ENCODE measurements at regions not wholly inside any gene's neighbourhood (a gene's known extent, or its start where the extent isn't known, plus 50 kb on each side); places are given as distances from the start of the nearest gene placed in this dataset.
"Not testable (repeated sequence)": the region's sequence is repeated elsewhere in the genome, so short reads cannot be mapped to it uniquely, and the experiment has no call there.

GRCh38 chr3:44160818-44161217, 80.9 kb upstream of the TOPAZ1 start:
- H3K4me3 ChIP-seq, result no peak overlapping the region
- Mint-ChIP-seq H3K36me3 (ENCODE audit: low read depth) (no peaks in the 10 kb centered on the region), H3K4me1 (peaks cover 2% of the 10 kb centered on the region; the same call in 1 of the 3 replicates), H3K9me3 (no peaks in the 10 kb centered on the region), H3K27me3 (ENCODE audit: insufficient read depth, low read depth, poor library complexity) (peaks cover 2% of the 10 kb centered on the region), H3K4me3 (no peak overlapping the region), H3K27ac (no peak overlapping the region)
- H3K36me3 ChIP-seq (ENCODE audit: insufficient read depth), result no peaks in the 10 kb centered on the region
- ATAC-seq (peak; percentile 72), DNase-seq (ENCODE audit: low spot score) (peak; percentile 10)
- TF ChIP-seq ZNF114 (CRISPR knock-in tag; IDR thresholded peaks at IDR 0.05), result no peak
- no peak for TF ChIP-seq JUNB (IDR thresholded peaks at IDR 0.05; ENCODE audit: unreplicated experiment)
- TF ChIP-seq CTCF (conservative IDR thresholded peaks at IDR 0.05; ENCODE audit: low read depth in 2 of 2), result no peak
- H3K27me3 ChIP-seq (ENCODE audit: insufficient read depth), result no peaks in the 10 kb centered on the region
- no peak overlapping the region for H3K4me2 ChIP-seq
- no peak overlapping the region for H3K27ac ChIP-seq (ENCODE audit: low read depth)
- no peaks in the 10 kb centered on the region for H4K20me1 ChIP-seq (replicated peaks; ENCODE audit: insufficient read depth)
- H2AFZ ChIP-seq, result no peak overlapping the region
- H3K4me1 ChIP-seq (ENCODE audit: insufficient read depth), result no peaks in the 10 kb centered on the region
- H3K9me2 ChIP-seq (ENCODE audit: insufficient read depth), result peaks cover 8% of the 10 kb centered on the region
- H3K79me2 ChIP-seq (replicated peaks; ENCODE audit: insufficient read depth), result no peaks in the 10 kb centered on the region
- H3F3A ChIP-seq (replicated peaks; ENCODE audit: low read depth), result no peaks in the 10 kb centered on the region

- Histone ChIP-seq H3F3A (replicated peaks; ENCODE audit: low read depth) (no peaks in the 10 kb centered on the region), H4K20me1 (replicated peaks; ENCODE audit: insufficient read depth) (no peaks in the 10 kb centered on the region), H3K36me3 (ENCODE audit: insufficient read depth) (no peaks in the 10 kb centered on the region), H3K4me1 (ENCODE audit: insufficient read depth) (no peaks in the 10 kb centered on the region), H3K27ac (ENCODE audit: low read depth) (no peak overlapping the region), H2AFZ (no peak overlapping the region), H3K27me3 (ENCODE audit: insufficient read depth) (no peaks in the 10 kb centered on the region), H3K79me2 (replicated peaks; ENCODE audit: insufficient read depth) (no peaks in the 10 kb centered on the region), H3K4me3 (no peak overlapping the region), H3K4me2 (no peak overlapping the region), H3K9me2 (ENCODE audit: insufficient read depth) (peaks cover 16% of the 10 kb centered on the region; the same call in 1 of the 2 replicates)
- no peak for DNase-seq (ENCODE audit: low spot score)
- Mint-ChIP-seq H3K36me3 (ENCODE audit: low read depth) (peaks cover 3% of the 10 kb centered on the region; the same call in 2 of the 3 replicates), H3K27me3 (ENCODE audit: insufficient read depth, low read depth, poor library complexity) (peaks cover 2% of the 10 kb centered on the region), H3K4me1 (no peaks in the 10 kb centered on the region), H3K9me3 (no peaks in the 10 kb centered on the region; the same call in 1 of the 3 replicates), H3K27ac (no peak overlapping the region), H3K4me3 (no peak overlapping the region)
- ATAC-seq, result no peak
- TF ChIP-seq NANOG (IDR thresholded peaks at IDR 0.05; ENCODE audit: borderline replicate concordance), result no peak
Measured at GRCh38 chr3:44171891-44172290, 69.8 kb upstream of the TOPAZ1 start.

GRCh38 chr3:44172701-44173100, 69.0 kb upstream of the TOPAZ1 start:
- not testable (repeated sequence) for H4K20me1 ChIP-seq (replicated peaks; ENCODE audit: insufficient read depth); H3F3A ChIP-seq (replicated peaks; ENCODE audit: low read depth); H3K27ac Mint-ChIP-seq; DNase-seq (ENCODE audit: low spot score); H2AFZ ChIP-seq; ATAC-seq; H3K4me1 ChIP-seq (ENCODE audit: insufficient read depth); H3K4me3 ChIP-seq; H3K27me3 ChIP-seq (ENCODE audit: insufficient read depth); H3K27me3 Mint-ChIP-seq (ENCODE audit: insufficient read depth, low read depth, poor library complexity); H3K79me2 ChIP-seq (replicated peaks; ENCODE audit: insufficient read depth); H3K4me1 Mint-ChIP-seq; H3K27ac ChIP-seq (ENCODE audit: low read depth); H3K36me3 ChIP-seq (ENCODE audit: insufficient read depth); H3K9me3 Mint-ChIP-seq; H3K36me3 Mint-ChIP-seq (ENCODE audit: low read depth); H3K4me3 Mint-ChIP-seq; H3K4me2 ChIP-seq
- H3K9me2 ChIP-seq (ENCODE audit: insufficient read depth), result peaks cover 15% of the 10 kb centered on the region; the same call in 1 of the 2 replicates
